ENCODE measurements at regions not wholly inside any gene's neighbourhood (a gene's known extent, or its start where the extent isn't known, plus 50 kb on each side); places are given as distances from the start of the nearest gene placed in this dataset.

DNA sequence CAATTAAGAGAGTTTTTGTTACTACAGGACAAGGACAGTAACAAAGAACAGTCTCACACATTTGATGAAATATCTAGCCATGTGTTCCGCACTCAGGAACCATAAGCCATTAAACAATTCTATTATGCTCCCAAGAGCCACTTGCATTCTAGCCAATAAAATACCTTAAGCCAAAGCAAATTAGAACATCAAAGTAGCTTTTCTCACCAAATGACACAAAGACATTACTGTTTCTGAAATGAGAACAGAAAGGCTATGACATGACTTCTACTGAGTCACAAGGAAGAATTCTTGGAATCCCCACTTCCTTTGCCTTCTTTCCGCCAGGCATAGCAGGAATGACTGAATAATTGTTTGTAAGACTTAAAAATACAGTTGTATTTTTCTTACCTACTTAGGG, 445.8 kb downstream of the ATP23 start:
- H3K36me3 Mint-ChIP-seq (ENCODE audit: low read depth): no peaks in the 10 kb centered on the region
- H3K27ac Mint-ChIP-seq: no peak overlapping the region
- DNase-seq (ENCODE audit: low spot score): no peak
- no peaks in the 10 kb centered on the region for H3K4me1 Mint-ChIP-seq (ENCODE audit: low read depth)
- no peaks in the 10 kb centered on the region for H3K9me3 Mint-ChIP-seq
- peaks cover 2% of the 10 kb centered on the region for H3K27me3 Mint-ChIP-seq (ENCODE audit: low read depth)
- no peak overlapping the region for H3K4me3 Mint-ChIP-seq

DNA sequence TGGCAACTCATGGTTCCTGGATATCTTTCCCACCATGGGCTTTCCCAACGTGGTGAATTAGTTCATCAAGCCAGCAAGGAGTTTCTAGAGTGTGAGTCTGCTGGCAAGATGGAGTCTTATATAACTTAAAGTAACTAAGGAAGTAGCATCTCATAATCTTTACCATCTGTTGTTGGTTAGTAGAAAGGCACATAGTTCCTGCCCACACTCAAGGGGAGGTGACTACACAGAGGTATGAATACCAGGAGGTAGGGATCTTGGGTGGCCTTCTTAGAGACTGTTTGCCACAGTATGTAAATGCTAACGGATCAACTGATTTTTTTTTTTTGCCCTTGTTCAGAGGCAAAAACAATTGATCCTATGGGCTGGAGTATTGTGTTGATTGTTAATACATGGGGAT, 446.9 kb downstream of the ATP23 start:
- H3K27ac Mint-ChIP-seq: no peak overlapping the region
- no peaks in the 10 kb centered on the region for H3K36me3 Mint-ChIP-seq (ENCODE audit: low read depth)
- H3K27me3 Mint-ChIP-seq (ENCODE audit: low read depth): peaks cover 2% of the 10 kb centered on the region
- DNase-seq (ENCODE audit: low spot score): no peak
- no peaks in the 10 kb centered on the region for H3K4me1 Mint-ChIP-seq (ENCODE audit: low read depth)
- H3K4me3 Mint-ChIP-seq: no peak overlapping the region
- H3K9me3 Mint-ChIP-seq: no peaks in the 10 kb centered on the region

DNA sequence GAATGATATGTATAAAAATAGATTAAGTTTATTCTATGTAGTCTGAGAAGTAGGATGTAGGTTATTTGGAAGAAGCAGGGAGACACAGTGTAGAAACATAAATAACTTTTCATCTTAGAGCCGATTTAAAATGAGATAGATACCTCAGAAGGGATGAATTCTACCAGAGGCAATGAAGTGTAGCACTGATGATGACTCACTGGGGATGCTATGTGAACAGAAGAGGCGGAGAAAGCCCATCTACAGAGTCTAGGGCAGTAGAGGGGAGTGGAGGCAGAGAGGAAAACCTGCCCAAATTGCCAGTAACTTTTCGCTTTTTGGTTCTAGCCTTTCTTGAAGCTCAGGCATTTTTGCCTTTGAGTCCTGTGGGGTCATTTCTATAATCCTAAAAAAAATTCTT, 451.8 kb downstream of the ATP23 start:
- Mint-ChIP-seq H3K27ac (no peak overlapping the region), H3K36me3 (ENCODE audit: low read depth) (no peaks in the 10 kb centered on the region), H3K27me3 (ENCODE audit: low read depth) (no peaks in the 10 kb centered on the region), H3K4me1 (ENCODE audit: low read depth) (no peaks in the 10 kb centered on the region), H3K4me3 (no peak overlapping the region), H3K9me3 (no peaks in the 10 kb centered on the region)
- no peak for DNase-seq (ENCODE audit: low spot score)

DNA sequence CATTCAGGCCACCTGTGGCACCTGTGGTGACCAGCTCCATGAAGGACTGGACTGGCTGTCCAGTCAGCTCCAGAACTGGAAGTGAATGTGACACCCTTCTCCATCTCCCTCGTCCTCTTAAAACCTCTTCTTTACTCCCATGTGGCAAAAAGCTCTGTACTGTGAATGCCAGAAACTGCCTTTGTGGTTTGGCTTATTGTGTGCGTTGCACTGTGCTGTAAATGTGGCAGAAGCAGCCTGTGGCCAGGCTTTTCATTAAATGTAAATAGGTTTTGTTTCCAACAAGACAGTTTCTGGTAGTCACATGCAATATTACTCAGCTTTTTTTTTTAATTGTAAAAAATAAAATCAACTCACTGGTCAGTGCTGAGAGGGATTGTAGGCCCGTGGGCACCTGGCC, 453.7 kb downstream of the ATP23 start:
- Mint-ChIP-seq H3K9me3 (no peaks in the 10 kb centered on the region), H3K4me3 (no peak overlapping the region), H3K27me3 (ENCODE audit: low read depth) (no peaks in the 10 kb centered on the region), H3K27ac (no peak overlapping the region), H3K4me1 (ENCODE audit: low read depth) (no peaks in the 10 kb centered on the region), H3K36me3 (ENCODE audit: low read depth) (no peaks in the 10 kb centered on the region)
- no peak for DNase-seq (ENCODE audit: low spot score)

DNA sequence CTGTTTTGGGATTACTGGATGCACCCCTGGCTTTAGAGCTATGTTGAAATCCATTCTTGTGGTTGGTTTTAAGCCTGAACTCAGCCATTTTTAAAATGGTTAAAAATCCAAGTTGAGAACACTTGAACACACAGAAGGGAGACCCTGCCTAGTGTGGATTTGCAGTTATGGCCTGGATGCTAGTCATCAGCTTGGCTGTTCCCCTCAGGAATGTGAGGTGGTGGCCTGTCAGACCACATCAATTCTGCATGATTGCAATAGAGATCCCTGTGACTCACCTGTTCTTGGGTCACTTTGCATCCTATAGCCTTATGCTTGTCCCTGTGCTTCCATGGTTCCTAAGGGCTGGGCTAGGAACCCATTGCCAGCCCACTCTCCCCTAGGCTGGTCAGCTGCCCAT, 454.1 kb downstream of the ATP23 start:
- no peak overlapping the region for H3K4me3 Mint-ChIP-seq
- no peaks in the 10 kb centered on the region for H3K27me3 Mint-ChIP-seq (ENCODE audit: low read depth)
- no peaks in the 10 kb centered on the region for H3K9me3 Mint-ChIP-seq
- no peak overlapping the region for H3K27ac Mint-ChIP-seq
- no peak for DNase-seq (ENCODE audit: low spot score)
- no peaks in the 10 kb centered on the region for H3K36me3 Mint-ChIP-seq (ENCODE audit: low read depth)
- H3K4me1 Mint-ChIP-seq (ENCODE audit: low read depth): no peaks in the 10 kb centered on the region

DNA sequence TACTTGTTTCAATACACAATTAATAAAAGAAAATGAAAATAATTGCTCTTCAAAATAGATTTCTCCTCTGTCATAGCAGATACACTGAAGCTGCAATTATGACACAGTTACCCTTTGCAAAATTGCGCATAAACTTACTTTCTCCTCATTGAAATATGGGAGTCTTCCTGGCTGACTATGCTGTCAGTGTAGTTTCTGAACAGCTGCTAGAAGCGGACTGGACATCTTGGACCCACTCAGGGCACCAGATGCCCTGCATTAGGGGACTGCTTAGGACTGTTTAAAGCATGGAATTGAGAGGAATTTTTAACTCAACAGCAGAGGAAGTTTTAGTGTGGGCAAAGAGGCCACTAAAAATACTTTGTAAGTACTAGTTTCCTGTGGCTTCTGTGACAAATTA, 454.9 kb downstream of the ATP23 start:
- Mint-ChIP-seq H3K4me3 (no peak overlapping the region), H3K27me3 (ENCODE audit: low read depth) (no peaks in the 10 kb centered on the region), H3K4me1 (ENCODE audit: low read depth) (no peaks in the 10 kb centered on the region), H3K9me3 (no peaks in the 10 kb centered on the region), H3K27ac (no peak overlapping the region), H3K36me3 (ENCODE audit: low read depth) (no peaks in the 10 kb centered on the region)
- no peak for DNase-seq (ENCODE audit: low spot score)

DNA sequence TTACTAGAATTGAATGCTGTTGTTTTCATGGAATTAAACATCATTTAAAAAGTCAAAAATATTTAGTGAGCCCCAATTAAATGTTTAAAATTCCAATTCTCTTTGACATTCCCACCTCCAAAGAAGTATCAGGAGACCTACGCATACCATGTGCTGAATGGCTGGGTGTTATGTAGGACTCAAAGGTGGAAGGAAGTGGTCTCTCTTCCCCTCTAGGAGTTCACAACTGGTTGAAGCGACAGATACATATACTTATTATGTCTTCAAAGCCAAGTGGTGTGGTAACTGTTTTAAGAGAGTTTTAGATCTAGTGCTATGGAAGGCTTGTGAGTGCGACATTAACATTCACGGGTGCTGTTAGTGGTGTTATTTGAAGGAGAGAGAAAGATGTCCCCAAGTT, 464.0 kb downstream of the ATP23 start:
- no peaks in the 10 kb centered on the region for H3K27me3 Mint-ChIP-seq (ENCODE audit: low read depth)
- no peak overlapping the region for H3K4me3 Mint-ChIP-seq
- no peak for DNase-seq (ENCODE audit: low spot score)
- H3K27ac Mint-ChIP-seq: no peak overlapping the region
- no peaks in the 10 kb centered on the region for H3K9me3 Mint-ChIP-seq
- no peaks in the 10 kb centered on the region for H3K36me3 Mint-ChIP-seq (ENCODE audit: low read depth)
- H3K4me1 Mint-ChIP-seq (ENCODE audit: low read depth): no peaks in the 10 kb centered on the region

DNA sequence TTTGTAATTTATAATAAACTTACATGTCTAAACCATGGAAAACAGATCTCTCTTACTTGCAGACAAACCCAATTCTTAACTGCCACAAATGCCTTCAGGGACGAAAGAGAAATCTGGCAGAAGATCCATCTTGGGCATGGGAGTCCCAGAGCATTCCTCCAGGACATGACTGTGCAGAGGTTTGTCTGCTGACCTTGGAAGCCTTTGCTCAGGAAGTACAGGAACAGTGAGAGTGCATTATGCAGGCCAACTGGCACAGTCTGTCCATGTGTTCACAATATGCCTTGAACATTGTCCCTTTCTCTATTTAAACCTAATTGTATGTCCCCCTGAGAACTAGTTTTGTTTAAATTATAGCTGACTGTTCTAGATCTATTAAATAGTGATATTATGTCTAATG, 467.1 kb downstream of the ATP23 start:
- Mint-ChIP-seq H3K27me3 (ENCODE audit: low read depth) (peaks cover 7% of the 10 kb centered on the region), H3K9me3 (no peaks in the 10 kb centered on the region), H3K4me1 (ENCODE audit: low read depth) (no peaks in the 10 kb centered on the region), H3K4me3 (no peak overlapping the region), H3K36me3 (ENCODE audit: low read depth) (no peaks in the 10 kb centered on the region), H3K27ac (no peak overlapping the region)
- DNase-seq (ENCODE audit: low spot score): no peak

DNA sequence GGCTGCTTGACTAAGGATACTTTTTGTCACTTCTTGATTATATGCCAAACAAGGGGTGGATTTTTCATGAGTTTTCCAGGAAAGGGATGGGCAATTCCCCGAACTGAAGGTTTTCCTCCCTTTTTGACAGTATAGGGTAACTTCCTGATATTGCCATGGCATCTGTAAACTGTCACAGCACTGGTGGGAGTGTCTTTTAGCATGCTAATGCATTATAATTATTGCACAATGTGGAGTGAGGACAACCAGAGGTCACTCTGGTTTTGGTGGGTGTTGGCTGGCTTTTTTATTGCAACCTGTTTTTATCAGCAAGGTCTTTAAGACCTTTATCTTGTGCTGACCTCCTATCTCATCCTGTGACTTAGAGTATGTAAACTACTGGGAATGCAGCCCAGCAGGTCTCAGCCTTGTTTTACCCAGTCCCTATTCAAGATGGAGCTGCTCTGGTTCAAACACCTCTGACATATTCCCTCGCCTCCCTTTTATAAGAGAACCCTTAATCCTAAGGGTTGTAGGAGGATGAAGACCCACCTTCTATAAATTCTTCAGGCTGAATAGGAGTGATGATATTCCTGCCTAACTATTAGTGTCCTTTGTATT, 471.2 kb downstream of the ATP23 start:
- H3K27me3 Mint-ChIP-seq (ENCODE audit: low read depth): peaks cover 14% of the 10 kb centered on the region
- no peaks in the 10 kb centered on the region for H3K36me3 Mint-ChIP-seq (ENCODE audit: low read depth)
- H3K4me1 Mint-ChIP-seq (ENCODE audit: low read depth): no peaks in the 10 kb centered on the region
- no peak for DNase-seq (ENCODE audit: low spot score)
- no peaks in the 10 kb centered on the region for H3K9me3 Mint-ChIP-seq
- no peak overlapping the region for H3K4me3 Mint-ChIP-seq
- no peak overlapping the region for H3K27ac Mint-ChIP-seq

DNA sequence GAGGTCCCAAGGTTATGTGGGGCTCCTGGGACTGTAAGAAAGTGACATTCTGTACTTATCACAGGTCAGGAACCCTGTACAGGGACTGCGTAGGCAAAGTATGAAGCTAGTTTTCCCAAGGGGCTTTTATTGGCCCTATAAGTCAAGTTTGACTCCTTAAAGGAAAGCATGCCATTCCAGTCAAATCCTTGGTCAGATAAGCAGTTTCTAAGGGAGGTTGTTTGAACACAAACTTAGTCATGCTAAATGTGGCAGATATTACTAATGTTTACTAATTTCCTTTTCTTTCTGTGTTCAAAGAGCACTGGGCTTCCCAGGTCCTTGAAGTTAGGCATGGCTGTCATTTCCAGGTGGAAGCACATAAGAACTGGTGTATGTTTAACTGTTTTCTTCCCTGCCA, 472.4 kb downstream of the ATP23 start:
- Mint-ChIP-seq H3K4me1 (ENCODE audit: low read depth) (no peaks in the 10 kb centered on the region), H3K4me3 (no peak overlapping the region), H3K27ac (no peak overlapping the region), H3K27me3 (ENCODE audit: low read depth) (peaks cover 14% of the 10 kb centered on the region), H3K9me3 (no peaks in the 10 kb centered on the region), H3K36me3 (ENCODE audit: low read depth) (no peaks in the 10 kb centered on the region)
- no peak for DNase-seq (ENCODE audit: low spot score)

DNA sequence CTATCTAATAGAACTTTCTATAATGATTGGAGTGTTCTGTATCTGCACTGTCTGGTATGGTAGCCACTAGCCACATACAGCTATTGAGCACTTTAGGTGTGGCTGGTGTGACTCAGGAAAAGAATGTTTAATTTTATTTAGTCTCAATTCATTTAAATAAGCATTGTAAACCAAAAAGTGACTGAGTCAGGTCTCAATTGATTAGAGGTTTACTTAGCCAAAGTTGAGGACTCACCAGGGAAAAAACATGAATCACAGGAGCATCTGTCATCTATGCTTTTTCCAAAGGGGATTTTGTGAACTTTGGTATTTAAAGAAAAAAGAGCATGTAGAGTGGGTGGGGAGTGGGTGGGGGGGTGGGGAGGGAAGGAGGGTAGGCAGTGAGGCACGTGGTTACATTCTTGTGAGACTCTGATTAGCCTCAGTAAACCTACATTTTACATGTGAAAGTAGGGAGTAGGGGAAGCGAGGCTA, 473.1 kb downstream of the ATP23 start:
- H3K36me3 Mint-ChIP-seq (ENCODE audit: low read depth): no peaks in the 10 kb centered on the region
- no peak overlapping the region for H3K27ac Mint-ChIP-seq
- H3K4me1 Mint-ChIP-seq (ENCODE audit: low read depth): no peaks in the 10 kb centered on the region
- no peak overlapping the region for H3K4me3 Mint-ChIP-seq
- H3K27me3 Mint-ChIP-seq (ENCODE audit: low read depth): peaks cover 15% of the 10 kb centered on the region
- no peaks in the 10 kb centered on the region for H3K9me3 Mint-ChIP-seq
- no peak for DNase-seq (ENCODE audit: low spot score)

DNA sequence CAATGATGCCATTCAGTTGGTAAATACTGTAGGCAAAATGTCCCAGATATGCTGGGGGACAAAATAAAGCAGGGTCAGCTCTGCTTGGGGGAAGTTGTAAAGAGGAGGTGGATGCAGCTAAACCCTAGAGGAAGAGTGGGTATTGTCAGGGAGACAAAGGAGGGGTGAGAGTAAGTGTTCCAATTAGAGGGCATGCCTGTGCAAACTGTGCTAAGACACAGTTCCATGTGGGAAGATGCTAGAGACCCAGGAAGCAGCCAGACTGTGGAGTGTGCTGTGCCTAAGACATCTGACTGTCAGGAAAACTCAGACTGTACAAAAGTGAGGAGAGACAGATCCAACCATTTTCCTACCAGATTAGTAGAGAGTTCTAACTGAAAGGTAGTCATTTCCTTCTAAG, 474.3 kb downstream of the ATP23 start:
- H3K4me3 Mint-ChIP-seq: no peak overlapping the region
- no peaks in the 10 kb centered on the region for H3K4me1 Mint-ChIP-seq (ENCODE audit: low read depth)
- H3K9me3 Mint-ChIP-seq: no peaks in the 10 kb centered on the region
- no peak for DNase-seq (ENCODE audit: low spot score)
- H3K27ac Mint-ChIP-seq: no peak overlapping the region
- no peaks in the 10 kb centered on the region for H3K36me3 Mint-ChIP-seq (ENCODE audit: low read depth)
- peaks cover 23% of the 10 kb centered on the region for H3K27me3 Mint-ChIP-seq (ENCODE audit: low read depth)

DNA sequence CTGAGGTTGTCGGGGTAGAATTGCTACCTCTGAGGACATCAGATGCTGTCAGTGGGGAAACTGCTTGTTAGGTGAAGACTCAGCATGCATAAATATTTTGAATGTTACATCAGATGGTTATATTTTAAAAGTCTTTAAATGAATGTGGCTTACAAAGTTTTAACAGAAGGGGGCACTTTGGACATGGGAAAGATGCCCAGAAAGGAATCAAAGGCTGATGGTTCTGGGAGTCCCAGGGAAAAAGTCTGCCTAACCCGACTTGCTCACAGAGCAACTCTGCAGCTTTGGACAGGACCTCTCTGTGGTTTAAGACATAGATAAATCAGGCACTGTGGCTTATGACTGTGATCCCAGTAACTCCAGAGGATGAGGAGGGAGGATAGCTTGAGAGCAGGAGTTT, 474.9 kb downstream of the ATP23 start:
- H3K27me3 Mint-ChIP-seq (ENCODE audit: low read depth): peaks cover 28% of the 10 kb centered on the region
- H3K9me3 Mint-ChIP-seq: no peaks in the 10 kb centered on the region
- no peaks in the 10 kb centered on the region for H3K36me3 Mint-ChIP-seq (ENCODE audit: low read depth)
- DNase-seq (ENCODE audit: low spot score): no peak
- no peaks in the 10 kb centered on the region for H3K4me1 Mint-ChIP-seq (ENCODE audit: low read depth)
- no peak overlapping the region for H3K4me3 Mint-ChIP-seq
- H3K27ac Mint-ChIP-seq: no peak overlapping the region

DNA sequence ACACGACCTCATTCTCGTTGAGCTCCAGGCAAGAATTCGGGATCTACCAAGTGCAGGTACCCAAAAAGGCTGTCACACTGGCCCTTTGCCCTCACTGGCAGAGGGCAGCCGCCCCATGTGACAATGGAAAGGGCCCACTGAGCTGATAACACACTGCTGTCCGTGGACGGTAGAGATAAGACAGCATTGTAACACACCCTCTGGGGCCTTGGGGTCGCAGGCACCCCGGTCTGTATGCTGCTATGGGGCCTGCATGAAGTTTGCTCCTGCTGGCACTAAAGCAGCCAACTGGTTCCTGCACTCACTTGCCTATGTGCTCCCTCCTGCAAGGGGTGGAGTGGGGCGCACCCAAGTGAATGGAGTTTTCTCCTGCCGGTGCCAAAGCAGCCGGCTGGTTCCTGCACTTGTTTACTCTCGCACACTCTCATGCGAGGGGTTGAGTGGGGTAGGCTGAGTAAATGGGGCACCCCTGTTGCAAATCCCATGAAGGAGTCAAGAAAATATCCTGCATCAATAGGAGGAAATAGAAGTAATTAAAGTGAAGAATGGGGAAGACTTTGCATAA, 477.9 kb downstream of the ATP23 start:
- no peaks in the 10 kb centered on the region for H3K36me3 Mint-ChIP-seq (ENCODE audit: low read depth)
- no peak for DNase-seq (ENCODE audit: low spot score)
- no peaks in the 10 kb centered on the region for H3K9me3 Mint-ChIP-seq
- H3K4me1 Mint-ChIP-seq (ENCODE audit: low read depth): peaks cover 11% of the 10 kb centered on the region
- H3K27ac Mint-ChIP-seq: no peak overlapping the region
- peaks cover 25% of the 10 kb centered on the region for H3K27me3 Mint-ChIP-seq (ENCODE audit: low read depth)
- no peak overlapping the region for H3K4me3 Mint-ChIP-seq

DNA sequence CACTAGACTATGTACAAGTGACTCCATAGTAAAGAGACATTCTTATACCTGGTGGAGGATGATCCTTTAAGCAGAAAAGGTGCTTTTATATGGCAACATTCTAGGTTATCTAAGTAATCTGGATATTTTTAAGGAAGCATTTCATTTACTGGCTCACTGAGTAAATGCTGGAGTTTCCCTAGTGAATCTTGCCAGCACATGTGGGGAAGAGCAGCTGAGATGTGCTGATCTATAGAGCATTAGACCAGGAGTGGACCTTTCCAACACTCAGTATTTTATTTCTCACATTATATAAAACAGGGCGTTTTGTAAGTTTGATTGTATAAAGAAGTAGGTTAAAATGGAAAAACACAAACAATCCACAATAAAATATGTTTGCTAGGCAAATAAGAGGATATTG, 478.5 kb downstream of the ATP23 start:
- no peaks in the 10 kb centered on the region for H3K9me3 Mint-ChIP-seq
- H3K36me3 Mint-ChIP-seq (ENCODE audit: low read depth): no peaks in the 10 kb centered on the region
- peaks cover 16% of the 10 kb centered on the region for H3K4me1 Mint-ChIP-seq (ENCODE audit: low read depth)
- H3K27me3 Mint-ChIP-seq (ENCODE audit: low read depth): peaks cover 25% of the 10 kb centered on the region
- H3K4me3 Mint-ChIP-seq: no peak overlapping the region
- no peak for DNase-seq (ENCODE audit: low spot score)
- H3K27ac Mint-ChIP-seq: no peak overlapping the region

All from T-helper 2 cell treated with Interferon-gamma antibody and Interleukin-4, amounts not matched to agents 5 μg/mL and 100 μg/mL, for 36 hours (primary cell).